Activated CD4-positive, alpha-beta T cell treated with anti-CD3 and anti-CD28 coated beads for 48 hours (primary cell): ENCODE measurements at regions not wholly inside any gene's neighbourhood (a gene's known extent, or its start where the extent isn't known, plus 50 kb on each side); places are given as distances from the start of the nearest gene placed in this dataset.
"Not testable (repeated sequence)": the region's sequence is repeated elsewhere in the genome, so short reads cannot be mapped to it uniquely, and the experiment has no call there.

Source experiments
- DNase-seq: peaks from one replicate; pipeline ENCODE4 v3.0.0-alpha.2; 2020

GRCh38 chr5:125053179-125053578, 306.7 kb upstream of the ZNF608 start:
- DNase-seq: no peak

GRCh38 chr5:125054146-125054545, 307.7 kb upstream of the ZNF608 start:
- DNase-seq: no peak

GRCh38 chr5:125056671-125057485, 310.4 kb upstream of the ZNF608 start:
- DNase-seq: no peak

- DNase-seq: no peak
Observed at GRCh38 chr5:125057912-125058826, 311.7 kb upstream of the ZNF608 start.

- no peak for DNase-seq
Observed at GRCh38 chr5:125059255-125060002, 313.0 kb upstream of the ZNF608 start.

- no peak for DNase-seq
Observed at GRCh38 chr5:125061726-125062125, 315.3 kb upstream of the ZNF608 start.

GRCh38 chr5:125064621-125065438, 318.4 kb upstream of the ZNF608 start:
- DNase-seq: no peak

GRCh38 chr5:125065741-125066140, 319.3 kb upstream of the ZNF608 start:
- no peak for DNase-seq

GRCh38 chr5:125070961-125071360, 324.5 kb upstream of the ZNF608 start:
- DNase-seq: no peak

- no peak for DNase-seq
Observed at GRCh38 chr5:125073090-125073489, 326.7 kb upstream of the ZNF608 start.

GRCh38 chr5:125075567-125075966, 329.1 kb upstream of the ZNF608 start:
- DNase-seq: no peak

- DNase-seq: not testable (repeated sequence)
Observed at GRCh38 chr5:125079028-125079427, 332.6 kb upstream of the ZNF608 start.

GRCh38 chr5:125081101-125081500, 334.7 kb upstream of the ZNF608 start:
- no peak for DNase-seq

- DNase-seq: no peak
Observed at GRCh38 chr5:125083981-125084380, 337.5 kb upstream of the ZNF608 start.

GRCh38 chr5:125085797-125086505, 339.5 kb upstream of the ZNF608 start:
- DNase-seq: no peak

GRCh38 chr5:125088522-125089105, 342.2 kb upstream of the ZNF608 start:
- no peak for DNase-seq

GRCh38 chr5:125092138-125092537, 345.7 kb upstream of the ZNF608 start:
- not testable (repeated sequence) for DNase-seq

GRCh38 chr5:125093776-125094175, 347.3 kb upstream of the ZNF608 start:
- no peak for DNase-seq

GRCh38 chr5:125100342-125100741, 353.9 kb upstream of the ZNF608 start:
- no peak for DNase-seq

GRCh38 chr5:125100951-125101350, 354.5 kb upstream of the ZNF608 start:
- no peak for DNase-seq

GRCh38 chr5:125103459-125103858, 357.0 kb upstream of the ZNF608 start:
- no peak for DNase-seq
